GM12892 (cell line): ENCODE measurements at regions not wholly inside any gene's neighbourhood (a gene's known extent, or its start where the extent isn't known, plus 50 kb on each side); places are given as distances from the start of the nearest gene placed in this dataset.

Experiments used
- POLR2A ChIP-seq: IDR thresholded peaks from 2 replicates; pipeline ENCODE4 v1.6.1; 2011; ENCODE audit warnings: low read depth, low read length, control low read depth
- POLR2AphosphoS5 ChIP-seq: IDR thresholded peaks from 2 replicates; pipeline ENCODE4 v1.6.1; 2011; ENCODE audit warnings: low read depth, low read length, control low read depth

- TF ChIP-seq POLR2A (no peak), POLR2AphosphoS5 (no peak)
Measured at GRCh38 chr2:5895284-5895683, 203.1 kb downstream of the SOX11 start.
